ENCODE measurements at regions not wholly inside any gene's neighbourhood (a gene's known extent, or its start where the extent isn't known, plus 50 kb on each side); places are given as distances from the start of the nearest gene placed in this dataset.

- TF ChIP-seq ATF2 (CRISPR knock-in tag; IDR thresholded peaks at IDR 0.05; ENCODE audit: borderline replicate concordance, low read depth) (no peak), FOXP4 (CRISPR knock-in tag; IDR thresholded peaks at IDR 0.05) (no peak)
Observed at GRCh38 chr15:98447069-98447468, 201.3 kb upstream of the IGF1R start (continued).

- no peak for DNase-seq (ENCODE audit: low spot score)
- peaks cover 16% of the 10 kb centered on the region for H3K36me3 Mint-ChIP-seq
- peak; percentile 57 for ATAC-seq
- no peaks in the 10 kb centered on the region for H3K4me1 Mint-ChIP-seq
- no peak for TF ChIP-seq ZNF396 (CRISPR knock-in tag; IDR thresholded peaks at IDR 0.05; ENCODE audit: borderline replicate concordance)
- TF ChIP-seq, protein P1, sequence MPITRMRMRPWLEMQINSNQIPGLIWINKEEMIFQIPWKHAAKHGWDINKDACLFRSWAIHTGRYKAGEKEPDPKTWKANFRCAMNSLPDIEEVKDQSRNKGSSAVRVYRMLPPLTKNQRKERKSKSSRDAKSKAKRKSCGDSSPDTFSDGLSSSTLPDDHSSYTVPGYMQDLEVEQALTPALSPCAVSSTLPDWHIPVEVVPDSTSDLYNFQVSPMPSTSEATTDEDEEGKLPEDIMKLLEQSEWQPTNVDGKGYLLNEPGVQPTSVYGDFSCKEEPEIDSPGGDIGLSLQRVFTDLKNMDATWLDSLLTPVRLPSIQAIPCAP (CRISPR knock-in tag; IDR thresholded peaks at IDR 0.05), result no peak
- TF ChIP-seq, protein P2, sequence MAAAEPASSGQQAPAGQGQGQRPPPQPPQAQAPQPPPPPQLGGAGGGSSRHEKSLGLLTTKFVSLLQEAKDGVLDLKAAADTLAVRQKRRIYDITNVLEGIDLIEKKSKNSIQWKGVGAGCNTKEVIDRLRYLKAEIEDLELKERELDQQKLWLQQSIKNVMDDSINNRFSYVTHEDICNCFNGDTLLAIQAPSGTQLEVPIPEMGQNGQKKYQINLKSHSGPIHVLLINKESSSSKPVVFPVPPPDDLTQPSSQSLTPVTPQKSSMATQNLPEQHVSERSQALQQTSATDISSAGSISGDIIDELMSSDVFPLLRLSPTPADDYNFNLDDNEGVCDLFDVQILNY (CRISPR knock-in tag; IDR thresholded peaks at IDR 0.05), result no peak
- no peak for TF ChIP-seq NR2C2 (CRISPR knock-in tag; IDR thresholded peaks at IDR 0.05)
- no peak for TF ChIP-seq OVOL2 (CRISPR knock-in tag; IDR thresholded peaks at IDR 0.05; ENCODE audit: borderline replicate concordance)
- no peak for TF ChIP-seq ELF4 (CRISPR knock-in tag; IDR thresholded peaks at IDR 0.05; ENCODE audit: low read depth)
- TF ChIP-seq, protein P3, sequence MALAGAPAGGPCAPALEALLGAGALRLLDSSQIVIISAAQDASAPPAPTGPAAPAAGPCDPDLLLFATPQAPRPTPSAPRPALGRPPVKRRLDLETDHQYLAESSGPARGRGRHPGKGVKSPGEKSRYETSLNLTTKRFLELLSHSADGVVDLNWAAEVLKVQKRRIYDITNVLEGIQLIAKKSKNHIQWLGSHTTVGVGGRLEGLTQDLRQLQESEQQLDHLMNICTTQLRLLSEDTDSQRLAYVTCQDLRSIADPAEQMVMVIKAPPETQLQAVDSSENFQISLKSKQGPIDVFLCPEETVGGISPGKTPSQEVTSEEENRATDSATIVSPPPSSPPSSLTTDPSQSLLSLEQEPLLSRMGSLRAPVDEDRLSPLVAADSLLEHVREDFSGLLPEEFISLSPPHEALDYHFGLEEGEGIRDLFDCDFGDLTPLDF (CRISPR knock-in tag; IDR thresholded peaks at IDR 0.05), result no peak
- peaks cover 29% of the 10 kb centered on the region for H3K9me3 Mint-ChIP-seq
- H3K4me3 Mint-ChIP-seq, result no peak overlapping the region
- no peak overlapping the region for H3K27ac Mint-ChIP-seq
- CTCF ChIA-PET, result interaction anchor here (0.7 to 1.5 kb wide), 4 partner anchors 23 to 209 kb away, joined by 3 to 4 read pairs (median 4); no protein-coding TSS in a partner anchor
- H3K27me3 Mint-ChIP-seq (ENCODE audit: low read depth), result peaks cover 22% of the 10 kb centered on the region
- POLR2A ChIA-PET, result no interaction called here
Observed at GRCh38 chr15:98451236-98451635, 197.1 kb upstream of the IGF1R start.

GRCh38 chr15:98452238-98452637, 196.1 kb upstream of the IGF1R start:
- peaks cover 27% of the 10 kb centered on the region for H3K9me3 Mint-ChIP-seq
- H3K4me1 Mint-ChIP-seq, result no peaks in the 10 kb centered on the region
- no peak for DNase-seq (ENCODE audit: low spot score)
- no peak overlapping the region for H3K4me3 Mint-ChIP-seq
- peaks cover 15% of the 10 kb centered on the region for H3K36me3 Mint-ChIP-seq
- H3K27ac Mint-ChIP-seq, result no peak overlapping the region
- ATAC-seq, result no peak
- CTCF ChIA-PET, result no interaction called here
- peaks cover 15% of the 10 kb centered on the region for H3K27me3 Mint-ChIP-seq (ENCODE audit: low read depth)
- POLR2A ChIA-PET, result no interaction called here
- TF ChIP-seq HMGA2 (CRISPR knock-in tag; IDR thresholded peaks at IDR 0.05), result no peak
- TF ChIP-seq PRRX2 (CRISPR knock-in tag; IDR thresholded peaks at IDR 0.05), result no peak
- TF ChIP-seq, protein P4, sequence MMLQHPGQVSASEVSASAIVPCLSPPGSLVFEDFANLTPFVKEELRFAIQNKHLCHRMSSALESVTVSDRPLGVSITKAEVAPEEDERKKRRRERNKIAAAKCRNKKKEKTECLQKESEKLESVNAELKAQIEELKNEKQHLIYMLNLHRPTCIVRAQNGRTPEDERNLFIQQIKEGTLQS (CRISPR knock-in tag; conservative IDR thresholded peaks at IDR 0.05), result no peak
- no peak for TF ChIP-seq NFATC4 (CRISPR knock-in tag; IDR thresholded peaks at IDR 0.05)
- TF ChIP-seq, protein P5, sequence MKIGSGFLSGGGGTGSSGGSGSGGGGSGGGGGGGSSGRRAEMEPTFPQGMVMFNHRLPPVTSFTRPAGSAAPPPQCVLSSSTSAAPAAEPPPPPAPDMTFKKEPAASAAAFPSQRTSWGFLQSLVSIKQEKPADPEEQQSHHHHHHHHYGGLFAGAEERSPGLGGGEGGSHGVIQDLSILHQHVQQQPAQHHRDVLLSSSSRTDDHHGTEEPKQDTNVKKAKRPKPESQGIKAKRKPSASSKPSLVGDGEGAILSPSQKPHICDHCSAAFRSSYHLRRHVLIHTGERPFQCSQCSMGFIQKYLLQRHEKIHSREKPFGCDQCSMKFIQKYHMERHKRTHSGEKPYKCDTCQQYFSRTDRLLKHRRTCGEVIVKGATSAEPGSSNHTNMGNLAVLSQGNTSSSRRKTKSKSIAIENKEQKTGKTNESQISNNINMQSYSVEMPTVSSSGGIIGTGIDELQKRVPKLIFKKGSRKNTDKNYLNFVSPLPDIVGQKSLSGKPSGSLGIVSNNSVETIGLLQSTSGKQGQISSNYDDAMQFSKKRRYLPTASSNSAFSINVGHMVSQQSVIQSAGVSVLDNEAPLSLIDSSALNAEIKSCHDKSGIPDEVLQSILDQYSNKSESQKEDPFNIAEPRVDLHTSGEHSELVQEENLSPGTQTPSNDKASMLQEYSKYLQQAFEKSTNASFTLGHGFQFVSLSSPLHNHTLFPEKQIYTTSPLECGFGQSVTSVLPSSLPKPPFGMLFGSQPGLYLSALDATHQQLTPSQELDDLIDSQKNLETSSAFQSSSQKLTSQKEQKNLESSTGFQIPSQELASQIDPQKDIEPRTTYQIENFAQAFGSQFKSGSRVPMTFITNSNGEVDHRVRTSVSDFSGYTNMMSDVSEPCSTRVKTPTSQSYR (CRISPR knock-in tag; IDR thresholded peaks at IDR 0.05), result no peak
- no peak for TF ChIP-seq GRHL2 (CRISPR knock-in tag; IDR thresholded peaks at IDR 0.05; ENCODE audit: insufficient replicate concordance, severe bottlenecking)
- TF ChIP-seq PREB (CRISPR knock-in tag; IDR thresholded peaks at IDR 0.05; ENCODE audit: borderline replicate concordance), result no peak
- TF ChIP-seq, protein P6, sequence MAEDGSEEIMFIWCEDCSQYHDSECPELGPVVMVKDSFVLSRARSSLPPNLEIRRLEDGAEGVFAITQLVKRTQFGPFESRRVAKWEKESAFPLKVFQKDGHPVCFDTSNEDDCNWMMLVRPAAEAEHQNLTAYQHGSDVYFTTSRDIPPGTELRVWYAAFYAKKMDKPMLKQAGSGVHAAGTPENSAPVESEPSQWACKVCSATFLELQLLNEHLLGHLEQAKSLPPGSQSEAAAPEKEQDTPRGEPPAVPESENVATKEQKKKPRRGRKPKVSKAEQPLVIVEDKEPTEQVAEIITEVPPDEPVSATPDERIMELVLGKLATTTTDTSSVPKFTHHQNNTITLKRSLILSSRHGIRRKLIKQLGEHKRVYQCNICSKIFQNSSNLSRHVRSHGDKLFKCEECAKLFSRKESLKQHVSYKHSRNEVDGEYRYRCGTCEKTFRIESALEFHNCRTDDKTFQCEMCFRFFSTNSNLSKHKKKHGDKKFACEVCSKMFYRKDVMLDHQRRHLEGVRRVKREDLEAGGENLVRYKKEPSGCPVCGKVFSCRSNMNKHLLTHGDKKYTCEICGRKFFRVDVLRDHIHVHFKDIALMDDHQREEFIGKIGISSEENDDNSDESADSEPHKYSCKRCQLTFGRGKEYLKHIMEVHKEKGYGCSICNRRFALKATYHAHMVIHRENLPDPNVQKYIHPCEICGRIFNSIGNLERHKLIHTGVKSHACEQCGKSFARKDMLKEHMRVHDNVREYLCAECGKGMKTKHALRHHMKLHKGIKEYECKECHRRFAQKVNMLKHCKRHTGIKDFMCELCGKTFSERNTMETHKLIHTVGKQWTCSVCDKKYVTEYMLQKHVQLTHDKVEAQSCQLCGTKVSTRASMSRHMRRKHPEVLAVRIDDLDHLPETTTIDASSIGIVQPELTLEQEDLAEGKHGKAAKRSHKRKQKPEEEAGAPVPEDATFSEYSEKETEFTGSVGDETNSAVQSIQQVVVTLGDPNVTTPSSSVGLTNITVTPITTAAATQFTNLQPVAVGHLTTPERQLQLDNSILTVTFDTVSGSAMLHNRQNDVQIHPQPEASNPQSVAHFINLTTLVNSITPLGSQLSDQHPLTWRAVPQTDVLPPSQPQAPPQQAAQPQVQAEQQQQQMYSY (CRISPR knock-in tag; IDR thresholded peaks at IDR 0.05), result no peak
- no peak for TF ChIP-seq JAZF1 (CRISPR knock-in tag; IDR thresholded peaks at IDR 0.05)

All from WTC11 (cell line).